Vagina (tissue), 2 donors: ENCODE measurements at regions not wholly inside any gene's neighbourhood (a gene's known extent, or its start where the extent isn't known, plus 50 kb on each side); places are given as distances from the start of the nearest gene placed in this dataset.

Experiments
- POLR2A ChIP-seq, 2 donors: fragments of 450-650 bp; IDR thresholded peaks; one replicate each; pipeline ENCODE4 v1.6.1; 2017; ENCODE audit warnings: antibody characterized with exemption in 2 of 2, mild to moderate bottlenecking in 2 of 2, moderate library complexity in 2 of 2
- POLR2AphosphoS5 ChIP-seq, 2 donors: sonication (generic); formaldehyde crosslinking; IDR thresholded peaks; one replicate each; pipeline ENCODE4 v1.9.0; 2017; ENCODE audit warnings: antibody characterized with exemption in 2 of 2, mild to moderate bottlenecking in 2 of 2, low read depth in 1 of 2; ENCODE audit not compliant: insufficient read depth in 1 of 2
- TF ChIP-seq, protein P1 (sequence below), 3 experiments: fragments of 450-650 bp in 2 of 3; fragments of 200-600 bp in 1 of 3; sonication (generic) in 1 of 3; IDR thresholded peaks; one replicate each; pipeline ENCODE4 v1.5.1; 2017 to 2019; ENCODE audit warnings: antibody characterized with exemption in 3 of 3, mild to moderate bottlenecking in 2 of 3, moderate library complexity in 2 of 3

- TF ChIP-seq, protein P1, sequence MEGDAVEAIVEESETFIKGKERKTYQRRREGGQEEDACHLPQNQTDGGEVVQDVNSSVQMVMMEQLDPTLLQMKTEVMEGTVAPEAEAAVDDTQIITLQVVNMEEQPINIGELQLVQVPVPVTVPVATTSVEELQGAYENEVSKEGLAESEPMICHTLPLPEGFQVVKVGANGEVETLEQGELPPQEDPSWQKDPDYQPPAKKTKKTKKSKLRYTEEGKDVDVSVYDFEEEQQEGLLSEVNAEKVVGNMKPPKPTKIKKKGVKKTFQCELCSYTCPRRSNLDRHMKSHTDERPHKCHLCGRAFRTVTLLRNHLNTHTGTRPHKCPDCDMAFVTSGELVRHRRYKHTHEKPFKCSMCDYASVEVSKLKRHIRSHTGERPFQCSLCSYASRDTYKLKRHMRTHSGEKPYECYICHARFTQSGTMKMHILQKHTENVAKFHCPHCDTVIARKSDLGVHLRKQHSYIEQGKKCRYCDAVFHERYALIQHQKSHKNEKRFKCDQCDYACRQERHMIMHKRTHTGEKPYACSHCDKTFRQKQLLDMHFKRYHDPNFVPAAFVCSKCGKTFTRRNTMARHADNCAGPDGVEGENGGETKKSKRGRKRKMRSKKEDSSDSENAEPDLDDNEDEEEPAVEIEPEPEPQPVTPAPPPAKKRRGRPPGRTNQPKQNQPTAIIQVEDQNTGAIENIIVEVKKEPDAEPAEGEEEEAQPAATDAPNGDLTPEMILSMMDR (IDR thresholded peaks at IDR 0.05), result no peak
- no peak for TF ChIP-seq POLR2A (IDR thresholded peaks at IDR 0.05)
- TF ChIP-seq POLR2AphosphoS5 (IDR thresholded peaks at IDR 0.05; ENCODE audit: insufficient read depth in 1 of 2, low read depth in 1 of 2), result no peak
Measured at GRCh38 chr11:101306721-101307120, 177.1 kb upstream of the PGR start.
